ENCODE measurements at regions not wholly inside any gene's neighbourhood (a gene's known extent, or its start where the extent isn't known, plus 50 kb on each side); places are given as distances from the start of the nearest gene placed in this dataset.

DNA sequence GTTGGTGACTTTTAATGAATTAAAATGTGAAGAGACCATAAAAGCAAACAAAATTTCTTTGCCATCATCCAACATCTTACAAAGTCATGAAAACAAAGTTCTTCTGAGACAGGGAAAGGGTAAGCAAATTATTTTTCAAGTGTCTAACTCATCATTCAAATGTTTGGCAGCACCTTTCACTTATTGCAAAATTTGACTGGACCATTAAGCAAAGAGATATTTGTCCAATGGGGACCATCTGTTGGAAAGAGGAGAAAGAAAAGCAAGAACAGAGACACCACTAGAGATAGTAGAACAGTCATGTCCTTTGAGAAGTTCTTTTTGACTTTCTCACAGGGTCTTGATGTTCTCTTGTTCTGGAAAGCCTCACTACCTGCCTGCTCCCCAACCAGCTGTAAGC, 330.1 kb downstream of the PAPSS1 start:
- H3K36me3 ChIP-seq (ENCODE audit: low read depth): no peaks in the 10 kb centered on the region
- H3K9me3 ChIP-seq (ENCODE audit: insufficient read depth, low read depth): no peaks in the 10 kb centered on the region
- H3F3A ChIP-seq (ENCODE audit: insufficient read depth, low read depth): no peaks in the 10 kb centered on the region
- no peak overlapping the region for H2AFZ ChIP-seq
- CTCF ChIA-PET: no interaction called here
- no peak overlapping the region for H3K4me3 ChIP-seq
- no peak overlapping the region for H3K4me2 ChIP-seq
- TF ChIP-seq, protein P1, sequence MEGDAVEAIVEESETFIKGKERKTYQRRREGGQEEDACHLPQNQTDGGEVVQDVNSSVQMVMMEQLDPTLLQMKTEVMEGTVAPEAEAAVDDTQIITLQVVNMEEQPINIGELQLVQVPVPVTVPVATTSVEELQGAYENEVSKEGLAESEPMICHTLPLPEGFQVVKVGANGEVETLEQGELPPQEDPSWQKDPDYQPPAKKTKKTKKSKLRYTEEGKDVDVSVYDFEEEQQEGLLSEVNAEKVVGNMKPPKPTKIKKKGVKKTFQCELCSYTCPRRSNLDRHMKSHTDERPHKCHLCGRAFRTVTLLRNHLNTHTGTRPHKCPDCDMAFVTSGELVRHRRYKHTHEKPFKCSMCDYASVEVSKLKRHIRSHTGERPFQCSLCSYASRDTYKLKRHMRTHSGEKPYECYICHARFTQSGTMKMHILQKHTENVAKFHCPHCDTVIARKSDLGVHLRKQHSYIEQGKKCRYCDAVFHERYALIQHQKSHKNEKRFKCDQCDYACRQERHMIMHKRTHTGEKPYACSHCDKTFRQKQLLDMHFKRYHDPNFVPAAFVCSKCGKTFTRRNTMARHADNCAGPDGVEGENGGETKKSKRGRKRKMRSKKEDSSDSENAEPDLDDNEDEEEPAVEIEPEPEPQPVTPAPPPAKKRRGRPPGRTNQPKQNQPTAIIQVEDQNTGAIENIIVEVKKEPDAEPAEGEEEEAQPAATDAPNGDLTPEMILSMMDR (conservative IDR thresholded peaks at IDR 0.05): no peak
- TF ChIP-seq EZH2 (IDR thresholded peaks at IDR 0.05; ENCODE audit: low read depth): no peak
- POLR2A ChIA-PET (ENCODE audit: unreplicated experiment): no interaction called here
- no TSS peak for BruUV-seq (replicated peaks)
- intact Hi-C loops (cut with micrococcal nuclease; ENCODE audit: unreplicated experiment): loop anchor here (10.0 kb wide), 2 partner anchors 205 to 1025 kb away; partner anchors contain the start of gene GIMD1
- H4K20me1 ChIP-seq (ENCODE audit: insufficient read depth): no peaks in the 10 kb centered on the region
- no peak overlapping the region for H3K27ac ChIP-seq
- H3K79me2 ChIP-seq (ENCODE audit: low read depth): no peaks in the 10 kb centered on the region
- H3K4me1 ChIP-seq (replicated peaks; ENCODE audit: insufficient read depth): no peaks in the 10 kb centered on the region
- no peaks in the 10 kb centered on the region for H3K9me2 ChIP-seq (ENCODE audit: insufficient read depth)
- no peaks in the 10 kb centered on the region for H3K27me3 ChIP-seq (ENCODE audit: insufficient read depth, low read depth)
- no peak for DNase-seq

DNA sequence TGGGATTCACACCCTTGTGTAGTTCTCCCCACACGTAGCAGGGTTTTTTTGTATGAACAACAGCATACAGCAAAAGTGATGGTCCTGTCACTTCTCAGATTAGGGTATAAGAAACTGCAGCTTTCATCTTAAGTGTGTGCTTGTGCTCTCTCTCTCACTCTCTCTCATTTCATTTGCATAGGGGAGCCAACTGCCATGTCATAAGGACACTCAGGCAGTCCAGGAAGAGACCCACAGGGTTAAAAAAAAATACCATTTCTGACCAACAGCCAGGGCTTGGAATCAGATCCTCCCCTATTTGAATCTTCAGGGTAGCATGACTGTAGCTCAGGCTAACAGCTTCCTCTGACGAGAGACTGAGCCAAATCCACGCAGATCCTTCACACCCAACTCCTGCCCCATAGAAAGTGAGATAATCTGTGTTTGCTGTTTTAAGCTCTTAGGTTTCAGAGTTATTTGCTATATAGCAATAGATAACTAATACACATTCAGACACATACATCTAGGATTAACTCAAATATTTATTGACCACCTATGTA, 331.2 kb downstream of the PAPSS1 start:
- no peak overlapping the region for H2AFZ ChIP-seq
- H3K4me2 ChIP-seq: no peak overlapping the region
- BruUV-seq (replicated peaks): no TSS peak
- H3K9me3 ChIP-seq (ENCODE audit: insufficient read depth, low read depth): no peaks in the 10 kb centered on the region
- no peaks in the 10 kb centered on the region for H3F3A ChIP-seq (ENCODE audit: insufficient read depth, low read depth)
- ChIA-PET CTCF (no interaction called here), POLR2A (ENCODE audit: unreplicated experiment) (no interaction called here)
- no peak for TF ChIP-seq EZH2 (IDR thresholded peaks at IDR 0.05; ENCODE audit: low read depth)
- no peaks in the 10 kb centered on the region for H3K36me3 ChIP-seq (ENCODE audit: low read depth)
- H3K27me3 ChIP-seq (ENCODE audit: insufficient read depth, low read depth): no peaks in the 10 kb centered on the region
- no peaks in the 10 kb centered on the region for H3K4me1 ChIP-seq (replicated peaks; ENCODE audit: insufficient read depth)
- H3K9me2 ChIP-seq (ENCODE audit: insufficient read depth): no peaks in the 10 kb centered on the region
- no peak overlapping the region for H3K27ac ChIP-seq
- DNase-seq: no peak
- H3K79me2 ChIP-seq (ENCODE audit: low read depth): no peaks in the 10 kb centered on the region
- intact Hi-C loops (cut with micrococcal nuclease; ENCODE audit: unreplicated experiment): loop anchor here (10.0 kb wide), 2 partner anchors 204 to 1024 kb away; partner anchors contain the start of gene GIMD1
- no peak overlapping the region for H3K4me3 ChIP-seq
- H4K20me1 ChIP-seq (ENCODE audit: insufficient read depth): no peaks in the 10 kb centered on the region

DNA sequence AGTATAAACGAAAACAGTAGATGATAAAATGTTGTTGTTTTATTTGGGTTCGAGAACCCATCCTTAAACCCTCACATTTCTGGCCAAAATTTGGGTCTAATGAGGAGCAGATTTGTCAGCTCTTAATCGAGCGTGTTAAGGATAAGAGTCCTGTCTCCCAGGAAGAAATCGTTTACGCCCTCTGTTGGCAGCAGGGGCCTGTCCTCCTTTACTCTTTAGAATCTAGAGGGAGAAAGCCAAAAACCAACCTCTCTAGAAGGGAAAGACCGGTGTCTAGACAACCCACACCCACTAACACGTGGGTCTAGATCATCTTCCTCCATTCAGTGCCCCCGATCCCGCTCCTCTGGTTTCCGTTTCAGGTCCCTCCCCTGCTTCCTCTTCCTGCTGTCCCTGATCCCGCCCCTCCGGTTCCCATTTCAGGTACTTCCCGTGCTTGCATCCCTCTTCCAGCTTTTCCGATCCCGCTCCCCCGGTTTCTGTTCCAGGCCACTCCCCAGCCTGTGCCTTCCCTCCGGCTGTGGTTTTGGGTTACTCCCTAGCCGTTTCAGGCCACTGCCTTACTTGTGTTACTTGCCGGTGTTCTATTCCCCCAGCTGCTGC, 339.1 kb downstream of the PAPSS1 start:
- Histone ChIP-seq H3K9me3 (ENCODE audit: insufficient read depth, low read depth) (no peaks in the 10 kb centered on the region), H2AFZ (peak overlapping the region; percentile 68), H3F3A (ENCODE audit: insufficient read depth, low read depth) (no peaks in the 10 kb centered on the region), H3K27me3 (ENCODE audit: insufficient read depth, low read depth) (no peaks in the 10 kb centered on the region), H3K9me2 (ENCODE audit: insufficient read depth) (no peaks in the 10 kb centered on the region), H3K4me2 (peak overlapping the region; percentile 68), H3K79me2 (ENCODE audit: low read depth) (no peaks in the 10 kb centered on the region), H4K20me1 (ENCODE audit: insufficient read depth) (no peaks in the 10 kb centered on the region), H3K36me3 (ENCODE audit: low read depth) (no peaks in the 10 kb centered on the region), H3K27ac (no peak overlapping the region), H3K4me3 (peak overlapping the region; percentile 28; the same call in 1 of the 2 replicates), H3K4me1 (replicated peaks; ENCODE audit: insufficient read depth) (no peaks in the 10 kb centered on the region)
- intact Hi-C loops (cut with micrococcal nuclease; ENCODE audit: unreplicated experiment): loop anchor here (2.0 to 10.0 kb wide), 3 partner anchors 196 to 1016 kb away; partner anchors contain the start of gene GIMD1
- ChIA-PET POLR2A (ENCODE audit: unreplicated experiment) (no interaction called here), CTCF (interaction anchor here (0.6 to 0.8 kb wide), 3 partner anchors 203 to 1265 kb away, joined by 3 read pairs; no protein-coding TSS in a partner anchor)
- no peak for TF ChIP-seq EZH2 (IDR thresholded peaks at IDR 0.05; ENCODE audit: low read depth)
- TF ChIP-seq, protein P1 (conservative IDR thresholded peaks at IDR 0.05): peak; percentile 38; the same call in 1 of the 2 replicates
- peak in 1 of 2 experiments; percentile 20 for DNase-seq
- BruUV-seq (replicated peaks): no TSS peak
